HCT116 (cell line): ENCODE measurements at regions not wholly inside any gene's neighbourhood (a gene's known extent, or its start where the extent isn't known, plus 50 kb on each side); places are given as distances from the start of the nearest gene placed in this dataset.

ENCODE experiments used
- CBX3 ChIP-seq: IDR thresholded peaks from 2 replicates; pipeline ENCODE4 v1.6.1; 2012; ENCODE audit warnings: low read depth
- CTCF ChIP-seq, 3 experiments: fragments of 200-600 bp in 1 of 3; sonication (generic) in 1 of 3; IDR thresholded peaks in 2 of 3; conservative IDR thresholded peaks in 1 of 3; 2 replicates each; pipeline ENCODE4 v1.5.1; 2012 to 2017; ENCODE audit warnings: low read depth in 2 of 3, low read length in 2 of 3, antibody characterized with exemption in 1 of 3, borderline replicate concordance in 1 of 3, control low read depth in 1 of 3, mild to moderate bottlenecking in 1 of 3, mixed read lengths in 1 of 3, mixed run types in 1 of 3, moderate library complexity in 1 of 3; ENCODE audit not compliant: insufficient read depth in 1 of 3
- EGR1 ChIP-seq: IDR thresholded peaks from 2 replicates; pipeline ENCODE4 v1.6.1; 2012; ENCODE audit warnings: low read depth
- ELF1 ChIP-seq: IDR thresholded peaks from 2 replicates; pipeline ENCODE4 v1.6.1; 2012; ENCODE audit warnings: low read depth, borderline replicate concordance
- EZH2phosphoT487 ChIP-seq: fragments of 200-600 bp; IDR thresholded peaks from 2 replicates; pipeline ENCODE4 v1.6.1; 2018; ENCODE audit warnings: antibody characterized with exemption, borderline replicate concordance
- POLR2A ChIP-seq: IDR thresholded peaks from 2 replicates; pipeline ENCODE4 v1.7.0; 2011; ENCODE audit warnings: borderline replicate concordance; ENCODE audit not compliant: insufficient read depth, insufficient read length; ENCODE audit errors: extremely low read depth
- RAD21 ChIP-seq: IDR thresholded peaks from 2 replicates; pipeline ENCODE4 v1.6.1; 2012; ENCODE audit warnings: low read depth, mild to moderate bottlenecking
- REST ChIP-seq: IDR thresholded peaks from 2 replicates; pipeline ENCODE4 v1.6.1; 2012; ENCODE audit warnings: low read depth
- SIN3A ChIP-seq: IDR thresholded peaks from 2 replicates; pipeline ENCODE4 v1.6.1; 2012; ENCODE audit warnings: low read depth
- SRF ChIP-seq: IDR thresholded peaks from 2 replicates; pipeline ENCODE4 v1.6.1; 2012; ENCODE audit warnings: low read depth
- TCF7L2 ChIP-seq: IDR thresholded peaks from 2 replicates; pipeline ENCODE4 v1.7.0; 2011; ENCODE audit warnings: borderline replicate concordance, inconsistent platforms; ENCODE audit not compliant: insufficient read depth, insufficient read length; ENCODE audit errors: extremely low read depth
- ZFX ChIP-seq: fragments of 450-650 bp; IDR thresholded peaks from 2 replicates; pipeline ENCODE4 v1.6.1; 2017
- ZNF274 ChIP-seq: fragments of 200-500 bp; sonication (Bioruptor generic); IDR thresholded peaks from 2 replicates; pipeline ENCODE4 v1.6.1; 2014; ENCODE audit warnings: mild to moderate bottlenecking, low read depth, low read length, inconsistent platforms

GRCh38 chr5:18990852-18991251 is 997.1 kb downstream of the CDH18 start (continued):
- TF ChIP-seq CTCF (IDR thresholded peaks at IDR 0.05 in 2 of 3, conservative IDR thresholded peaks at IDR 0.05 in 1 of 3; ENCODE audit: borderline replicate concordance in 1 of 3, insufficient read depth in 1 of 3, low read depth in 2 of 3, low read length in 2 of 3) = no peak
- TF ChIP-seq EGR1 = no peak
- TF ChIP-seq RAD21 = no peak
- TF ChIP-seq CBX3 = no peak
- no peak for TF ChIP-seq ZNF274
- TF ChIP-seq SRF = no peak
- no peak for TF ChIP-seq EZH2phosphoT487
- no peak for TF ChIP-seq SIN3A
- TF ChIP-seq REST = no peak
- no peak for TF ChIP-seq TCF7L2
- TF ChIP-seq POLR2A = no peak
- TF ChIP-seq ELF1 = no peak
- no peak for TF ChIP-seq ZFX
- TF ChIP-seq, all 23 proteins: peak for 0
